ENCODE measurements at regions not wholly inside any gene's neighbourhood (a gene's known extent, or its start where the extent isn't known, plus 50 kb on each side); places are given as distances from the start of the nearest gene placed in this dataset.

- no peak overlapping the region for H3K27ac ChIP-seq (ENCODE audit: low read length)
- H3K27me3 ChIP-seq (ENCODE audit: low read depth, low read length), result no peaks in the 10 kb centered on the region
- H3K4me1 ChIP-seq (ENCODE audit: control insufficient read depth in 1 of 2, insufficient read depth in 2 of 2, low read length in 2 of 2), result no peaks in the 10 kb centered on the region
- H3K36me3 ChIP-seq (ENCODE audit: control insufficient read depth in 1 of 2, insufficient read depth in 2 of 2, low read length in 2 of 2), result no peaks in the 10 kb centered on the region
- H3K9me3 ChIP-seq (ENCODE audit: control insufficient read depth in 1 of 2, low read length in 2 of 2), result no peaks in the 10 kb centered on the region
- H3K4me3 ChIP-seq (ENCODE audit: low read depth in 1 of 2, low read length in 2 of 2), result no peak overlapping the region
These were observed 646.2 kb downstream of the TRAM1L1 start for GRCh38 chr4:116438981-116439729.

- H3K4me1 ChIP-seq (ENCODE audit: control insufficient read depth in 1 of 2, insufficient read depth in 2 of 2, low read length in 2 of 2), result no peaks in the 10 kb centered on the region
- H3K27ac ChIP-seq (ENCODE audit: low read length), result no peak overlapping the region
- no peak overlapping the region for H3K4me3 ChIP-seq (ENCODE audit: low read depth in 1 of 2, low read length in 2 of 2)
These were observed 647.0 kb downstream of the TRAM1L1 start for GRCh38 chr4:116438417-116438816.

GRCh38 chr4:116427666-116428065, 657.7 kb downstream of the TRAM1L1 start:
- no peak overlapping the region for H3K4me3 ChIP-seq (ENCODE audit: low read depth in 1 of 2, low read length in 2 of 2)
- no peaks in the 10 kb centered on the region for H3K4me1 ChIP-seq (ENCODE audit: control insufficient read depth in 1 of 2, insufficient read depth in 2 of 2, low read length in 2 of 2)

More at GRCh38 chr4:116438417-116438816, 647.0 kb downstream of the TRAM1L1 start:
- Histone ChIP-seq H3K27me3 (ENCODE audit: low read depth, low read length) (no peaks in the 10 kb centered on the region), H3K36me3 (ENCODE audit: control insufficient read depth in 1 of 2, insufficient read depth in 2 of 2, low read length in 2 of 2) (no peaks in the 10 kb centered on the region), H3K9me3 (ENCODE audit: control insufficient read depth in 1 of 2, low read length in 2 of 2) (no peaks in the 10 kb centered on the region)

GRCh38 chr4:116413222-116413621, 672.2 kb downstream of the TRAM1L1 start:
- Histone ChIP-seq H3K4me1 (ENCODE audit: control insufficient read depth in 1 of 2, insufficient read depth in 2 of 2, low read length in 2 of 2) (no peaks in the 10 kb centered on the region), H3K27me3 (ENCODE audit: low read depth, low read length) (no peaks in the 10 kb centered on the region), H3K27ac (ENCODE audit: low read length) (no peak overlapping the region)

More at GRCh38 chr4:116427666-116428065, 657.7 kb downstream of the TRAM1L1 start:
- no peak overlapping the region for H3K27ac ChIP-seq (ENCODE audit: low read length)
- H3K9me3 ChIP-seq (ENCODE audit: control insufficient read depth in 1 of 2, low read length in 2 of 2), result peaks cover 0 to 18% of the 10 kb centered on the region in 2 donors
- H3K36me3 ChIP-seq (ENCODE audit: control insufficient read depth in 1 of 2, insufficient read depth in 2 of 2, low read length in 2 of 2), result no peaks in the 10 kb centered on the region
- no peaks in the 10 kb centered on the region for H3K27me3 ChIP-seq (ENCODE audit: low read depth, low read length)

GRCh38 chr4:116401293-116401692, 684.1 kb downstream of the TRAM1L1 start:
- H3K4me1 ChIP-seq (ENCODE audit: control insufficient read depth in 1 of 2, insufficient read depth in 2 of 2, low read length in 2 of 2), result no peaks in the 10 kb centered on the region
- H3K27me3 ChIP-seq (ENCODE audit: low read depth, low read length), result no peaks in the 10 kb centered on the region
- no peaks in the 10 kb centered on the region for H3K9me3 ChIP-seq (ENCODE audit: control insufficient read depth in 1 of 2, low read length in 2 of 2)
- H3K27ac ChIP-seq (ENCODE audit: low read length), result no peak overlapping the region
- H3K4me3 ChIP-seq (ENCODE audit: low read depth in 1 of 2, low read length in 2 of 2), result no peak overlapping the region
- no peaks in the 10 kb centered on the region for H3K36me3 ChIP-seq (ENCODE audit: control insufficient read depth in 1 of 2, insufficient read depth in 2 of 2, low read length in 2 of 2)

More at GRCh38 chr4:116413222-116413621, 672.2 kb downstream of the TRAM1L1 start:
- Histone ChIP-seq H3K4me3 (ENCODE audit: low read depth in 1 of 2, low read length in 2 of 2) (no peak overlapping the region), H3K9me3 (ENCODE audit: control insufficient read depth in 1 of 2, low read length in 2 of 2) (no peaks in the 10 kb centered on the region), H3K36me3 (ENCODE audit: control insufficient read depth in 1 of 2, insufficient read depth in 2 of 2, low read length in 2 of 2) (no peaks in the 10 kb centered on the region)

- H3K9me3 ChIP-seq (ENCODE audit: control insufficient read depth in 1 of 2, low read length in 2 of 2), result no peaks in the 10 kb centered on the region
- H3K27me3 ChIP-seq (ENCODE audit: low read depth, low read length), result no peaks in the 10 kb centered on the region
- H3K4me3 ChIP-seq (ENCODE audit: low read depth in 1 of 2, low read length in 2 of 2), result no peak overlapping the region
- no peaks in the 10 kb centered on the region for H3K36me3 ChIP-seq (ENCODE audit: control insufficient read depth in 1 of 2, insufficient read depth in 2 of 2, low read length in 2 of 2)
- no peaks in the 10 kb centered on the region for H3K4me1 ChIP-seq (ENCODE audit: control insufficient read depth in 1 of 2, insufficient read depth in 2 of 2, low read length in 2 of 2)
- no peak overlapping the region for H3K27ac ChIP-seq (ENCODE audit: low read length)
These were observed 684.9 kb downstream of the TRAM1L1 start for GRCh38 chr4:116400480-116400879.

GRCh38 chr4:116397714-116398113, 687.7 kb downstream of the TRAM1L1 start:
- no peaks in the 10 kb centered on the region for H3K36me3 ChIP-seq (ENCODE audit: control insufficient read depth in 1 of 2, insufficient read depth in 2 of 2, low read length in 2 of 2)
- H3K4me3 ChIP-seq (ENCODE audit: low read depth in 1 of 2, low read length in 2 of 2), result no peak overlapping the region
- H3K27me3 ChIP-seq (ENCODE audit: low read depth, low read length), result no peaks in the 10 kb centered on the region
- H3K9me3 ChIP-seq (ENCODE audit: control insufficient read depth in 1 of 2, low read length in 2 of 2), result no peaks in the 10 kb centered on the region
- H3K27ac ChIP-seq (ENCODE audit: low read length), result no peak overlapping the region
- H3K4me1 ChIP-seq (ENCODE audit: control insufficient read depth in 1 of 2, insufficient read depth in 2 of 2, low read length in 2 of 2), result no peaks in the 10 kb centered on the region

- H3K4me1 ChIP-seq (ENCODE audit: control insufficient read depth in 1 of 2, insufficient read depth in 2 of 2, low read length in 2 of 2), result no peaks in the 10 kb centered on the region
- H3K36me3 ChIP-seq (ENCODE audit: control insufficient read depth in 1 of 2, insufficient read depth in 2 of 2, low read length in 2 of 2), result no peaks in the 10 kb centered on the region
- no peaks in the 10 kb centered on the region for H3K27me3 ChIP-seq (ENCODE audit: low read depth, low read length)
- no peak overlapping the region for H3K27ac ChIP-seq (ENCODE audit: low read length)
- H3K9me3 ChIP-seq (ENCODE audit: control insufficient read depth in 1 of 2, low read length in 2 of 2), result no peaks in the 10 kb centered on the region
- H3K4me3 ChIP-seq (ENCODE audit: low read depth in 1 of 2, low read length in 2 of 2), result no peak overlapping the region
These were observed 688.1 kb downstream of the TRAM1L1 start for GRCh38 chr4:116397291-116397690.

- no peaks in the 10 kb centered on the region for H3K4me1 ChIP-seq (ENCODE audit: control insufficient read depth in 1 of 2, insufficient read depth in 2 of 2, low read length in 2 of 2)
- no peak overlapping the region for H3K27ac ChIP-seq (ENCODE audit: low read length)
- no peaks in the 10 kb centered on the region for H3K27me3 ChIP-seq (ENCODE audit: low read depth, low read length)
- no peak overlapping the region for H3K4me3 ChIP-seq (ENCODE audit: low read depth in 1 of 2, low read length in 2 of 2)
- no peaks in the 10 kb centered on the region for H3K36me3 ChIP-seq (ENCODE audit: control insufficient read depth in 1 of 2, insufficient read depth in 2 of 2, low read length in 2 of 2)
- H3K9me3 ChIP-seq (ENCODE audit: control insufficient read depth in 1 of 2, low read length in 2 of 2), result no peaks in the 10 kb centered on the region
These were observed 690.0 kb downstream of the TRAM1L1 start for GRCh38 chr4:116395408-116395807.

GRCh38 chr4:116391020-116391419, 694.4 kb downstream of the TRAM1L1 start:
- Histone ChIP-seq H3K4me3 (ENCODE audit: low read depth in 1 of 2, low read length in 2 of 2) (no peak overlapping the region), H3K27ac (ENCODE audit: low read length) (no peak overlapping the region), H3K4me1 (ENCODE audit: control insufficient read depth in 1 of 2, insufficient read depth in 2 of 2, low read length in 2 of 2) (no peaks in the 10 kb centered on the region), H3K36me3 (ENCODE audit: control insufficient read depth in 1 of 2, insufficient read depth in 2 of 2, low read length in 2 of 2) (no peaks in the 10 kb centered on the region), H3K27me3 (ENCODE audit: low read depth, low read length) (no peaks in the 10 kb centered on the region), H3K9me3 (ENCODE audit: control insufficient read depth in 1 of 2, low read length in 2 of 2) (no peaks in the 10 kb centered on the region)

GRCh38 chr4:116389139-116389538, 696.2 kb downstream of the TRAM1L1 start:
- Histone ChIP-seq H3K4me1 (ENCODE audit: control insufficient read depth in 1 of 2, insufficient read depth in 2 of 2, low read length in 2 of 2) (no peaks in the 10 kb centered on the region), H3K27ac (ENCODE audit: low read length) (no peak overlapping the region), H3K27me3 (ENCODE audit: low read depth, low read length) (no peaks in the 10 kb centered on the region), H3K9me3 (ENCODE audit: control insufficient read depth in 1 of 2, low read length in 2 of 2) (no peaks in the 10 kb centered on the region), H3K36me3 (ENCODE audit: control insufficient read depth in 1 of 2, insufficient read depth in 2 of 2, low read length in 2 of 2) (no peaks in the 10 kb centered on the region), H3K4me3 (ENCODE audit: low read depth in 1 of 2, low read length in 2 of 2) (no peak overlapping the region)

- Histone ChIP-seq H3K27me3 (ENCODE audit: low read depth, low read length) (no peaks in the 10 kb centered on the region), H3K9me3 (ENCODE audit: control insufficient read depth in 1 of 2, low read length in 2 of 2) (no peaks in the 10 kb centered on the region), H3K4me3 (ENCODE audit: low read depth in 1 of 2, low read length in 2 of 2) (no peak overlapping the region), H3K27ac (ENCODE audit: low read length) (no peak overlapping the region), H3K4me1 (ENCODE audit: control insufficient read depth in 1 of 2, insufficient read depth in 2 of 2, low read length in 2 of 2) (no peaks in the 10 kb centered on the region), H3K36me3 (ENCODE audit: control insufficient read depth in 1 of 2, insufficient read depth in 2 of 2, low read length in 2 of 2) (no peaks in the 10 kb centered on the region)
These were observed 697.4 kb downstream of the TRAM1L1 start for GRCh38 chr4:116387937-116388474.
